B cell (primary cell): ENCODE measurements at regions not wholly inside any gene's neighbourhood (a gene's known extent, or its start where the extent isn't known, plus 50 kb on each side); places are given as distances from the start of the nearest gene placed in this dataset.

Experiments used
- ATAC-seq: fragments of 200-7000 bp; cut with Tn5 transposase; one replicate; pipeline ENCODE4 v1.10.0; 2021; ENCODE audit warnings: low read depth, mild to moderate bottlenecking, moderate number of reproducible peaks, moderate library complexity
- CTCF ChIA-PET: fragments of 350-600 bp; sonication (Branson Sonifier 250); formaldehyde crosslinking; loops from one replicate; lab custom pipeline; 2021; ENCODE audit warnings: antibody characterized with exemption, inconsistent platforms; lab: Charles Lee
- POLR2A ChIA-PET: fragments of 350-600 bp; sonication (Branson Sonifier 250); formaldehyde crosslinking; loops from one replicate; lab custom pipeline; 2021; ENCODE audit warnings: antibody characterized with exemption; lab: Charles Lee
- DNase-seq: peaks from one replicate; pipeline ENCODE4 v3.0.0; 2013
- H2AFZ ChIP-seq: 2 replicates; pipeline ENCODE4 v1.6.1; 2012; ENCODE audit warnings: mild to moderate bottlenecking, low read depth, low read length; ENCODE audit not compliant: insufficient read depth, poor library complexity, severe bottlenecking
- H3K27ac ChIP-seq, 2 donors: 1 replicate in 1 of 2; 2 replicates in 1 of 2; pipeline ENCODE4 v1.5.1; 2012 to 2013; ENCODE audit warnings: low read length in 2 of 2, mild to moderate bottlenecking in 2 of 2, moderate library complexity in 1 of 2
- H3K27me3 ChIP-seq, 4 experiments: fragments of 200-600 bp in 1 of 4; sonication (generic) in 1 of 4; replicated peaks in 1 of 4; 1 replicate in 2 of 4; 2 replicates in 2 of 4; pipeline versions ENCODE4 v1.6.1 to v1.7.0; 2013 to 2016; ENCODE audit warnings: low read length in 3 of 4, mild to moderate bottlenecking in 2 of 4, mixed read lengths in 1 of 4, moderate library complexity in 1 of 4; ENCODE audit not compliant: insufficient read depth in 4 of 4, control insufficient read depth in 3 of 4; ENCODE audit errors: control extremely low read depth in 1 of 4
- H3K36me3 ChIP-seq, 2 experiments: replicated peaks in 1 of 2; 1 replicate in 1 of 2; 2 replicates in 1 of 2; pipeline versions ENCODE4 v1.6.1 to v1.7.1; 2013; ENCODE audit warnings: low read length in 1 of 2; ENCODE audit not compliant: insufficient read depth in 2 of 2, control insufficient read depth in 1 of 2; ENCODE audit errors: control extremely low read depth in 1 of 2, extremely low read depth in 1 of 2
- H3K4me1 ChIP-seq, 2 donors: fragments of 200-600 bp in 1 of 2; sonication (generic) in 1 of 2; 1 replicate in 1 of 2; 2 replicates in 1 of 2; pipeline versions ENCODE4 v1.5.1 to v1.6.1; 2013 to 2017; ENCODE audit warnings: low read length in 2 of 2; ENCODE audit not compliant: control insufficient read depth in 2 of 2, insufficient read depth in 2 of 2
- H3K4me2 ChIP-seq: replicated peaks from 2 replicates; pipeline ENCODE3; 2012; ENCODE audit warnings: mild to moderate bottlenecking, low read depth, low read length; ENCODE audit not compliant: poor library complexity, severe bottlenecking
- H3K4me3 ChIP-seq, 5 experiments: fragments of 200-600 bp in 1 of 5; sonication (generic) in 1 of 5; 1 replicate in 3 of 5; 2 replicates in 2 of 5; pipeline versions ENCODE4 v1.5.1 to v1.7.0; 2011 to 2016; ENCODE audit warnings: low read length in 4 of 5, mild to moderate bottlenecking in 4 of 5, low read depth in 2 of 5, control low read depth in 1 of 5, moderate library complexity in 1 of 5; ENCODE audit not compliant: insufficient read depth in 1 of 5; ENCODE audit errors: control extremely low read depth in 1 of 5, extremely low read depth in 1 of 5
- H3K79me2 ChIP-seq: fragments of 200-600 bp; sonication (generic); one replicate; pipeline ENCODE4 v1.6.0; 2016; ENCODE audit warnings: low read length; ENCODE audit not compliant: control insufficient read depth, insufficient read depth
- H3K9ac ChIP-seq: fragments of 200-600 bp; sonication (generic); 2 replicates; pipeline ENCODE4 v1.6.1; 2017; ENCODE audit warnings: mild to moderate bottlenecking, low read length, moderate library complexity
- H3K9me3 ChIP-seq, 3 donors: one replicate each; pipeline versions ENCODE4 v1.6.1 to v1.7.1; 2013; ENCODE audit warnings: low read length in 2 of 3; ENCODE audit not compliant: control insufficient read depth in 2 of 3, insufficient read depth in 1 of 3; ENCODE audit errors: control extremely low read depth in 1 of 3
- H4K20me1 ChIP-seq: 2 replicates; pipeline ENCODE4 v1.6.0; 2012; ENCODE audit warnings: mild to moderate bottlenecking, low read length; ENCODE audit not compliant: insufficient read depth, control insufficient read depth, poor library complexity, severe bottlenecking
- H3K27ac Mint-ChIP-seq: one replicate; pipeline ENCODE4 v1.8.0; 2021; ENCODE audit warnings: mixed read lengths
- H3K27me3 Mint-ChIP-seq: one replicate; pipeline ENCODE4 v1.8.0; 2021; ENCODE audit warnings: mixed read lengths
- H3K4me1 Mint-ChIP-seq: one replicate; pipeline ENCODE4 v1.8.0; 2021; ENCODE audit warnings: mixed read lengths
- H3K4me3 Mint-ChIP-seq: one replicate; pipeline ENCODE4 v1.8.0; 2021; ENCODE audit warnings: mixed read lengths
- H3K9me3 Mint-ChIP-seq: one replicate; pipeline ENCODE4 v1.8.0; 2022; ENCODE audit warnings: mixed read lengths; ENCODE audit not compliant: insufficient read depth
- CTCF ChIP-seq: fragments of 200-600 bp; IDR thresholded peaks from one replicate; pipeline ENCODE4 v1.8.0; 2022; ENCODE audit warnings: antibody characterized with exemption, mild to moderate bottlenecking
- EZH2 ChIP-seq: IDR thresholded peaks from 2 replicates; pipeline ENCODE4 v1.6.1; 2012; ENCODE audit warnings: borderline replicate concordance, low read depth, mild to moderate bottlenecking, moderate library complexity, low read length; ENCODE audit not compliant: insufficient read depth, poor library complexity, severe bottlenecking
- WGBS: methylation state at CpG from one replicate; pipeline ENCODE4 v1.1.5; 2013; ENCODE audit warnings: missing lambda C conversion rate; ENCODE audit not compliant: insufficient coverage; 5-methylcytosine and 5-hydroxymethylcytosine counted together
- intact Hi-C: fragments of 100-400 bp; cut with micrococcal nuclease; formaldehyde crosslinking; loops from one replicate; pipeline ENCODE4 v1.10.0; 2022

GRCh38 chr7:53917637-53918036 is 624.5 kb upstream of the VSTM2A start:
- ATAC-seq (no peak), DNase-seq (no peak)
- TF ChIP-seq EZH2, result no peak
- TF ChIP-seq CTCF, result no peak
- Histone ChIP-seq H3K36me3 (no peaks in the 10 kb centered on the region), H3K9ac (no peak overlapping the region), H4K20me1 (no peaks in the 10 kb centered on the region), H3K27ac (no peak overlapping the region), H3K4me3 (no peak overlapping the region), H3K4me2 (no peak overlapping the region), H2AFZ (no peak overlapping the region), H3K27me3 (no peaks in the 10 kb centered on the region), H3K79me2 (no peaks in the 10 kb centered on the region), H3K9me3 (peaks cover 0 to 6% (median 0%) of the 10 kb centered on the region in 3 donors), H3K4me1 (no peaks in the 10 kb centered on the region)
- ChIA-PET CTCF (no interaction called here), POLR2A (no interaction called here)
- WGBS, result no CpG with 5 or more reads among the region's 5 CpGs
- no peaks in the 10 kb centered on the region for H3K4me1 Mint-ChIP-seq
- no peak overlapping the region for H3K27ac Mint-ChIP-seq
- H3K4me3 Mint-ChIP-seq, result no peak overlapping the region
- no peaks in the 10 kb centered on the region for H3K27me3 Mint-ChIP-seq
- intact Hi-C loops, result no loop called here
- H3K9me3 Mint-ChIP-seq, result peaks cover 13% of the 10 kb centered on the region

GRCh38 chr7:53920011-53920410 is 622.2 kb upstream of the VSTM2A start:
- ChIA-PET POLR2A (no interaction called here), CTCF (no interaction called here)
- Histone ChIP-seq H3K9ac (no peak overlapping the region), H3K9me3 (peaks cover 0 to 6% (median 0%) of the 10 kb centered on the region in 3 donors), H4K20me1 (no peaks in the 10 kb centered on the region), H3K27me3 (no peaks in the 10 kb centered on the region), H3K79me2 (no peaks in the 10 kb centered on the region), H2AFZ (no peak overlapping the region), H3K4me1 (no peaks in the 10 kb centered on the region), H3K36me3 (no peaks in the 10 kb centered on the region), H3K27ac (no peak overlapping the region), H3K4me2 (no peak overlapping the region), H3K4me3 (no peak overlapping the region)
- H3K4me1 Mint-ChIP-seq, result no peaks in the 10 kb centered on the region
- WGBS, result 92% methylated on average over 2 of the region's 5 CpGs
- no peaks in the 10 kb centered on the region for H3K27me3 Mint-ChIP-seq
- intact Hi-C loops, result no loop called here
- H3K4me3 Mint-ChIP-seq, result no peak overlapping the region
- ATAC-seq (no peak), DNase-seq (no peak)
- no peak overlapping the region for H3K27ac Mint-ChIP-seq
- peaks cover 22% of the 10 kb centered on the region for H3K9me3 Mint-ChIP-seq
- TF ChIP-seq EZH2 (no peak), CTCF (no peak)
